ENCODE measurements at regions not wholly inside any gene's neighbourhood (a gene's known extent, or its start where the extent isn't known, plus 50 kb on each side); places are given as distances from the start of the nearest gene placed in this dataset.

DNA sequence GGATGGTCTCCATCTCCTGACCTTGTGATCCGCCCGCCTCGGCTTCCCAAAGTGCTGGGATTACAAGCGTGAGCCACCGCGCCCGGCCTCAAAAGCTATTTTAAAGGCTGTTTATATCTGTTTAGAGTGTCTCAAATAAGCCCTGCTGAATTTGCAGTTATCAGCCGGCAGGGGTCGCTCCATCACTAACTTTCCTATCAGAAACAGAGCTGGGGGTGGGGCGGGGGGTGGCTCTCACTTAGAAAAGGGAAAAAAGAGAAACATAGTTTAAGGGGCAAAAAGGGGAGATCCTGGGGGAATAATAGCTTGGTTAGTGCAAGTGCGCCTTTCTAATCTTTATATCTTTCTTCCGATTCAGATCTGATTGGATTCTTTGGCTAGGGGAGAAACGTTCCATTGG, 450.7 kb downstream of the UBE2NL start:
- TF ChIP-seq, protein P1, sequence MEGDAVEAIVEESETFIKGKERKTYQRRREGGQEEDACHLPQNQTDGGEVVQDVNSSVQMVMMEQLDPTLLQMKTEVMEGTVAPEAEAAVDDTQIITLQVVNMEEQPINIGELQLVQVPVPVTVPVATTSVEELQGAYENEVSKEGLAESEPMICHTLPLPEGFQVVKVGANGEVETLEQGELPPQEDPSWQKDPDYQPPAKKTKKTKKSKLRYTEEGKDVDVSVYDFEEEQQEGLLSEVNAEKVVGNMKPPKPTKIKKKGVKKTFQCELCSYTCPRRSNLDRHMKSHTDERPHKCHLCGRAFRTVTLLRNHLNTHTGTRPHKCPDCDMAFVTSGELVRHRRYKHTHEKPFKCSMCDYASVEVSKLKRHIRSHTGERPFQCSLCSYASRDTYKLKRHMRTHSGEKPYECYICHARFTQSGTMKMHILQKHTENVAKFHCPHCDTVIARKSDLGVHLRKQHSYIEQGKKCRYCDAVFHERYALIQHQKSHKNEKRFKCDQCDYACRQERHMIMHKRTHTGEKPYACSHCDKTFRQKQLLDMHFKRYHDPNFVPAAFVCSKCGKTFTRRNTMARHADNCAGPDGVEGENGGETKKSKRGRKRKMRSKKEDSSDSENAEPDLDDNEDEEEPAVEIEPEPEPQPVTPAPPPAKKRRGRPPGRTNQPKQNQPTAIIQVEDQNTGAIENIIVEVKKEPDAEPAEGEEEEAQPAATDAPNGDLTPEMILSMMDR (IDR thresholded peaks at IDR 0.05), result no peak
- no peak for TF ChIP-seq POLR2A (IDR thresholded peaks at IDR 0.05)

Data from right lobe of liver (tissue), 4 donors.